ENCODE measurements at regions not wholly inside any gene's neighbourhood (a gene's known extent, or its start where the extent isn't known, plus 50 kb on each side); places are given as distances from the start of the nearest gene placed in this dataset.

GRCh38 chr6:102885165-102885564 lies 1491.7 kb downstream of the GRIK2 start:
- no peak for TF ChIP-seq JUNB (CRISPR knock-in tag; conservative IDR thresholded peaks at IDR 0.05)
- TF ChIP-seq ZZZ3 (IDR thresholded peaks at IDR 0.05), result no peak
- no peak for TF ChIP-seq POLR2A (conservative IDR thresholded peaks at IDR 0.05)
- TF ChIP-seq, protein P1, sequence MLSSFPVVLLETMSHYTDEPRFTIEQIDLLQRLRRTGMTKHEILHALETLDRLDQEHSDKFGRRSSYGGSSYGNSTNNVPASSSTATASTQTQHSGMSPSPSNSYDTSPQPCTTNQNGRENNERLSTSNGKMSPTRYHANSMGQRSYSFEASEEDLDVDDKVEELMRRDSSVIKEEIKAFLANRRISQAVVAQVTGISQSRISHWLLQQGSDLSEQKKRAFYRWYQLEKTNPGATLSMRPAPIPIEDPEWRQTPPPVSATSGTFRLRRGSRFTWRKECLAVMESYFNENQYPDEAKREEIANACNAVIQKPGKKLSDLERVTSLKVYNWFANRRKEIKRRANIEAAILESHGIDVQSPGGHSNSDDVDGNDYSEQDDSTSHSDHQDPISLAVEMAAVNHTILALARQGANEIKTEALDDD (IDR thresholded peaks at IDR 0.05), result no peak
- no peak for TF ChIP-seq MAX (CRISPR knock-in tag; IDR thresholded peaks at IDR 0.05)
- no peak for TF ChIP-seq ZBTB8A (IDR thresholded peaks at IDR 0.05; ENCODE audit: partially characterized antibody)
- no peak for TF ChIP-seq CREBBP (IDR thresholded peaks at IDR 0.05; ENCODE audit: low read depth, low read length)
- no peak for TF ChIP-seq SMARCC2 (IDR thresholded peaks at IDR 0.05; ENCODE audit: low read depth)
- no peak for TF ChIP-seq ERF (CRISPR knock-in tag; IDR thresholded peaks at IDR 0.05)
- no peak for TF ChIP-seq HNRNPLL (IDR thresholded peaks at IDR 0.05; ENCODE audit: low read depth, low read length, poor library complexity, severe bottlenecking)
- TF ChIP-seq MEF2A (IDR thresholded peaks at IDR 0.05; ENCODE audit: control insufficient read depth, low read depth, low read length), result no peak
- TF ChIP-seq EP400 (IDR thresholded peaks at IDR 0.05), result no peak
- no peak for TF ChIP-seq ZKSCAN8 (CRISPR knock-in tag; IDR thresholded peaks at IDR 0.05)
- no peak for TF ChIP-seq ZNF224 (CRISPR knock-in tag; IDR thresholded peaks at IDR 0.05)
- 0% methylated on average over 2 of the region's 2 CpGs for WGBS (ENCODE audit: insufficient coverage, low coverage, missing lambda C conversion rate)
- Histone ChIP-seq H4K20me1 (replicated peaks; ENCODE audit: control insufficient read depth, insufficient read depth, low read length) (no peaks in the 10 kb centered on the region), H3K9me3 (replicated peaks; ENCODE audit: control insufficient read depth, insufficient read depth, low read depth, low read length) (no peaks in the 10 kb centered on the region), H3K4me3 (no peak overlapping the region), H3K9ac (ENCODE audit: insufficient read depth in 1 of 2, low read depth in 2 of 2, low read length in 2 of 2) (no peak overlapping the region), H2AFZ (ENCODE audit: low read depth, low read length) (no peak overlapping the region), H3K4me1 (replicated peaks in 1 of 2; ENCODE audit: control insufficient read depth in 2 of 2, insufficient read depth in 2 of 2, low read length in 2 of 2) (no peaks in the 10 kb centered on the region), H3K36me3 (ENCODE audit: control insufficient read depth, insufficient read depth, low read length) (no peaks in the 10 kb centered on the region), H3K27ac (ENCODE audit: extremely low read depth, low read depth, low read length) (no peak overlapping the region), H3K9me1 (ENCODE audit: control insufficient read depth, insufficient read depth, low read length) (no peaks in the 10 kb centered on the region), H3K79me2 (ENCODE audit: control insufficient read depth, insufficient read depth, low read length) (no peaks in the 10 kb centered on the region), H3K4me2 (ENCODE audit: insufficient read depth, low read length) (no peak overlapping the region), H3K27me3 (ENCODE audit: control insufficient read depth in 2 of 2, insufficient read depth in 2 of 2, low read length in 2 of 2) (no peaks in the 10 kb centered on the region)
- in situ Hi-C loops (cut with MboI), result no loop called here
- ChIA-PET CTCF (ENCODE audit: low intra/inter-chr PET ratio) (no interaction called here), POLR2A (no interaction called here)
- DNase-seq (ENCODE audit: extremely low read depth in 1 of 4, low spot score in 3 of 4) (no peak), ATAC-seq (no peak), FAIRE-seq (no peak)
- intact Hi-C loops (cut with micrococcal nuclease), result no loop called here
- no TSS peak for BruUV-seq (replicated peaks)
